ENCODE measurements at regions not wholly inside any gene's neighbourhood (a gene's known extent, or its start where the extent isn't known, plus 50 kb on each side); places are given as distances from the start of the nearest gene placed in this dataset.

DNA sequence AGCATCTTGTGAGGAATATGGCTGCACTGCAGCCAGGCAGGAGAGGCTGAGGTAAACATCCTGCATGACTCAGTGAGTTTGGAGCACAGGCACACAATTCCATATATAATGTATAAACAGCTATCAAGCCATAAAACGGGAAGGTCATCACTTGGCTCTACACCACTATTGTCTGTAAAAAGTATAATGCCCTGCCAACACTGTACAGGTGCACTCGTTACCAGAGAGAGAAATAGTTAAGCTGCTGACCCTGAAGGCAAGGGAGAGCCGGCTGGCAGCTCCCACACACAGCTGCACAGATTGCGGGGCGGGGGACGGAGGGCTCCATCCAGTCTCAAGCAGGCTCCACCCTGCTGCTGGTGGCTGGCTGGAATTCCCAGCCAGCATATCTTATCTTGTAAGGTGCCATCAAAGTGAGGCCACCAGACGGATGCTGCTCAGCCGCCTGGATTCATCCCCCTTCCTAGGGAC lies 668.1 kb downstream of the SLITRK5 start:
- TF ChIP-seq GATA2 (IDR thresholded peaks at IDR 0.05; ENCODE audit: low read depth, low read length) (no peak), GATA3 (IDR thresholded peaks at IDR 0.05; ENCODE audit: low read depth, low read length) (no peak)

Data from SH-SY5Y (cell line).